ENCODE measurements at regions not wholly inside any gene's neighbourhood (a gene's known extent, or its start where the extent isn't known, plus 50 kb on each side); places are given as distances from the start of the nearest gene placed in this dataset.

DNA sequence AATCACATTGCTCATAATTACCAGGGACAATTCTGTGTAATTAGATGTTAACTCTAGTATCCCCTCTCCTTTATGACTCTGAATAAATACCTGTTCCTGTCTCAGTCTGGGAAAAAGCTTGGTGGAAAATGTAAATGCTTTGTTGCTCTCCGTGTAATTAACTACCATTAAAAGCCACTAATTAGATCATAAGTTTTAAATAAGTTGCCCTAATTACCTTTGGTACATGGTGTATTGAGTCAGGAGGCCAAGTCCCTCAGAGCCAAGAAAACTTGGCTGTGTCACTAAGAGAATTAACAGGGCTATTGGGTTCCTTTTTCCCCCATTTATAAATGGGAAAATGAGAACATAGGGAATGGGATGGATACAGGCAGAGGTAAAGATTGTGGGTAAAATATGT lies 617.6 kb downstream of the TLR4 start:
- no peak for DNase-seq

DNA sequence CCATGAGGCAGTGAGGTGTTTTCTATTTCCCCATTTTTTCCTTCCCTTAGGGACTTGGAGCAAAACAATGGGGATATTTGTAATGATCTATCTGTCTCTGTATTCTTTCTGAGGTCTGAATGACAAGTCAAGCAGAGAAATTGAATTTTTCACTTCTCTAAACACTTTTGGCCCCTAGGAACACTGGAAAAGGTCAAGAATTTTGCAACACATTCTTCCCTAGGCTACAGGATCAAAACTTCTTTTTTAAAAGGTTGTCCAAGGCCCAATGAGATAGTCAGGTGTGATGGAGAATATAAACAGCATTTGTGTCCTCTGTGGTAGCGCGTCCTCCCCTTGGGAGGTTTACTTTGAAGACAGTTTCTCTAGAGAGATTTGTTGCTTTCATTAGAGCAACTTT lies 620.5 kb downstream of the TLR4 start:
- no peak for DNase-seq

DNA sequence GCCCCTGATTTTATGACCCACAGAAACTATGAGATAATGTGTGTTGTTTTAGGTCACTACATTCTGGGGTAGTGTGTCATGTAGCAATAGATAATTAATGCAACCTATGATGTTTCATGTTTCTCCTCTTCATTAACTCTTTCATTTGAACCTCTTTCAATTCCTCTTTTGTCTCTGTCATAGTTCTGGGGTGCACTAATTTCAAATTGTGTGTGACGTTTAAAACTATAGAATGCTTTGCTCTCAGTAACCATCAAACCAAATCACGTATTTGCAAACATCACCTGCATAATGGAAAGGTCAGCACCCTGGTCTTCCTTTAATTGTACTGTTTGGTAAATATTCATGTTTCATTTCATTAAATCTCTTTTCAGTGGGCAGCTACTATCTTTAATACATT lies 621.6 kb downstream of the TLR4 start:
- no peak for DNase-seq

DNA sequence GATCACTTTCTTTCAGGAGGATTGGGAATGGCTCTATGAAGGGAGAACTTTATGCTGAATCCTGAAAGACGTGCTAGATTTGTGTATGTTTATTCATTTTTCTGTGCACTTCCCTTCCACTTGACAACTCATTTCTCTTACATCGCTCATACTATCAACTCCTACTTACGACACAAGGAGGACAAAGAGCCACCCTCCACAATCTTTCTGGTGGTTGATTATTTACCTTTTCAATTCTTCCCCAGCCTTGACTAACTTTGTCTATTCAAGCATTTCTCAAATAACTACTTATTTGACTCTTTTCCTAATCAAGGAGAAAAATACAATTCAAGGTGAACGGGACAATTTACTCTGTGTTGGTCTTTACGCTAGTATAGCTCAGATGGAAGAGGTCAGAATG lies 622.1 kb downstream of the TLR4 start:
- DNase-seq, result no peak

DNA sequence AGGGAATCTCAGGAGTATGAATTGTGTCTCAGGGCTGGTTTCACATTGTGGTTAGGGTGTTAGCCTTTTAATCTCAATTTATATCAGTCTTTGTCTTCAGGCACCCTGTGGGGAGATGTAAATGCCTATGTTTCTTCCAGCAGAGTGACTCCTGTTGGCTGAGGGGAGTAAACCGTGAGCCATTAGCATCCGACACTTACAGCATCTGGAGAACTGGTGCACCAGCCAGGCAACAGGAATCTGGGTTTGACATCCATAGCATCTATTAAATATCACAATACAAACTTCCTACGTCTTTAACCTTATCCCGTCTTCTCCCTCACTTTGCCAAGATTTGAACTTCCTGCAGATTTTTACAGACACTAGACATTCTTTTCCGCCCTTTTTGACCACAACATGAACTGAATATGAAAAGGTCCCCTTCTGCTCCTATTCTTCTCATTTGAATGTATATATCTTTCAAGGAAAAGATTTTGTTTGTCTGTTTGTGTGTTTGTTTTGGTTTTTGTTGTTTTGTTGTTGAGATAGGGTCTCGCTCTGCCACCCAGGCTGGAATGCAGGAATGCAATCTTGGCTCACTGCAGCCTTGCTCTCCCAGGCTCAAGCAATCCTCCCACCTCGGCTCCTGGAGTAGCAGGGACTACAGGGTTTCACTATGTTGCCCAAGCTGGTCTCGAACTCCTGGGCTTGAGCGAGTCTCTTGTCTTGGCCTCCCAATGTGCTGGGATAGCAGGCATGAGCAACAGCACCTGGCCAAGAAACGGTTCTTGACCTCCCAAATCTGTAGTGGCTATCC lies 626.2 kb downstream of the TLR4 start:
- DNase-seq, result no peak

DNA sequence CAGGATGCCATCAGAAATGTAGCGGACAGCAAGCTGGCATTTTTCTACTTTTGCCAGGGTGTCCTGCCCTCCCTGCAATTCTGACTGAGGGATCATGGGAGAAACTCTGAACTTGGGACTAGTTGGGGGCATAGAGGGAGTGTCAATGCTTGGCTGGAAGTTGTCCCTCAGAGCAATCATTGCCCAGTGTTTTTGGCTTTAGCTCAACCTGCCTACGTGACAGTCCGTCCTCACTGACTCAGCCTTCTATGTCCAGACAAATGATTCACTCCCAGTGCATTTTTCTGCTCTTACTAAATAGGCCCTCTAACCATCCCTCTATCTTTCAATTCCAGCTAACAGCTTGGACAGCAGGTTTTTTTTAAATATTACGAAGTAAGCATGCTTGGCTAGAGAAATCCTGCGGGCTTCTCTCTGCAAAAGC lies 627.4 kb downstream of the TLR4 start:
- peak; percentile 85 for DNase-seq

DNA sequence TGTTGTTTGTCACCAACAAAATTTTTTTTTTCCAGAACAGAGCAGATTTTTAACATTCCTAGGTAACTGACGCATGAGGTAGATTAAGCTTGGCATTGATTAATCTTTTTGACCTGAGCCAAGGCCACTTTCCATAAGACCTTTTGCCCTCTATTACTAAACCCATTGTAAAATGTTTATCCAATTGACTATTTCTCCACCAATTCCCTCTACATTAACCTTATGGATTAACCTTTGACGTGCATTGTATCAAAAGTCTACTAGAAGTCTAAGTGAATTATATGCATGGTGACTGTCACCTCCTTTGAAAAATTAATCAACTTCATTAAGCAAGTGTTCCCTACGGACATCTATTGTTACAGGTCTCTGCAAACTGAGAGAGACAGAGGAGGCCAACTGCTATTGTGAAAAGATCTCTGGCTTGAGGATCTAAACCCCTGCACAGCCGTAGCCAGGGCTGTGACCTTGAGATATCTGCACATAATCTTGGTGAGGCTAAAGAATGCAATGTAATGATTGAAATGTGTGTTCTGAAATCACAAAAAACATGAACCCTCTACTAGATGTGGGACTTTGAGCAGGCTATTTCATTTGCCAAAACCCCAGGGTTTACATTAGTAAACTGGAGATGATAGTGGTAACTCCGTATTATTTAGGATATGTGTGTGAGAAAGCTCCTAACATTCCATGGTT lies 632.2 kb downstream of the TLR4 start:
- DNase-seq, result no peak

DNA sequence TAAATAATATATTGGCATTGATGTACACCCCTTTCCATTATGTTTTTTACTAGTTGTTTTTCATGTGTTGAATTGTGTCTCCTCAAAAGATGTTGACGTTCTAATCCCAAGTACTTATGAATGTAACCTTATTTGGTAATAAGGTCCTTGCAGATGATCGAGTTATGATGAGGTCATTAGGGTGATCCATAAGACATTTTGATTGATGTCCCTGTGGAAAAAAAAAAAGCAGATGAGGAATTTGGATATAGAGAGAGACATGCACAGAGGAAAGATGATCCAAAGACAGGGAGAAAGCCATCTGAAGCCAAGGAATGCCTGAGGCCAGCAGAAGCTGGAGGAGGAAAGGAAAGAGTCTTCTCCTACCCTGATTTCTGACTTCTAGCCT lies 632.7 kb downstream of the TLR4 start:
- DNase-seq, result no peak

DNA sequence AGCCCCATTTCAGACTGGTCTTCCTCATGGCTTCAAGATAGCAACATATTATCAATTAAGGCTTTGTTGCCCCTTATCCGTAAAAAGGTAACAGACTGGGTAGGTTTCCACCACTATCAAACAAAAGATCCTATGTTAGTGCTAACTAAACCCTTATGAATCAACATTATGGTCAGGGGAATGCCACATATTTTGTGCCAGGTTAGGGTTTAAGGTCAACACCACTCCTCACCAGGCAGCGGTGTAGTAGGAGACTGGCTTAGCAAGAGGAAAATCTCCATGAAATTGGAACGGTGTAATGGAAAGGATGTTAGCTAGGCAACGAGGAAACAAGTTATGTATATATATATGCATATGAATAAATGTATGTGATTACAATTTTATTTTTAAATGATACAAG lies 655.8 kb downstream of the TLR4 start:
- DNase-seq, result no peak

DNA sequence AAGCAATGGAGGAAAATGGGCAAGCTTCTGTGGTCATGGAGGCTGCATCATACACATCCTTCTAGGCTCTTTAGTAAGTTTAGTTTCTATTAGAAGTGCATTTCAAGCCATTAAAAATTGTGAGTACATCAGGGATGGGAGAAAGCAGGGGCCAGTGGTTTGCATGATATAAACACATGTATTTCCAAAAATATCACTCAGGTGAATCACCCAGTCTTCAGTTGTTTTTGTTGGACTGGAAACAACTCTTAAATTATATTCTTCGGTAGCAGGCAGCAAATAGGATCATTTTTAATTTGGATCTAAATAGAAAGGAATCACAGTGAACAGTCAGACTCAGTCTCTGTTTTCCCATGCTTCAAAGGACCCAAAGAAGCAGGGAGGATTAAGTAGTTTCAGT lies 657.9 kb downstream of the TLR4 start:
- DNase-seq, result no peak

DNA sequence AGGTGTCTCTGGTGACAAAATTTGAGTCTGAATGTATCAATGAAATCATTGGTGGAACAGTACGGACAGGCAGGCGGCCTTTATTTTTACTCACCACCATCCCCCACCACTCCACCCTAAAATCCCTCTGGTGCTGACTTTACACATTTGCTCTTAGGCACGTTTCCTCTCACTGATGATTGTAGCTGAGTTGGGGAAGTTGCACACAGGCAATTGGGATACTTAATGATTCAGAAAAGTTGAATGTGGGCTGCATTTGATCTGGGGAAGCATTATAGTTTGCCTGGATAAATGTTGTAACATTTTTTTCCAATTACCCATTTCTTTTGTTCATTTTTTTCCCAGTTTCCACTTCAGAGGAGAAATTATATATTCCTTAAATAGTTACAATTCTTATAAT lies 658.4 kb downstream of the TLR4 start:
- DNase-seq, result no peak

DNA sequence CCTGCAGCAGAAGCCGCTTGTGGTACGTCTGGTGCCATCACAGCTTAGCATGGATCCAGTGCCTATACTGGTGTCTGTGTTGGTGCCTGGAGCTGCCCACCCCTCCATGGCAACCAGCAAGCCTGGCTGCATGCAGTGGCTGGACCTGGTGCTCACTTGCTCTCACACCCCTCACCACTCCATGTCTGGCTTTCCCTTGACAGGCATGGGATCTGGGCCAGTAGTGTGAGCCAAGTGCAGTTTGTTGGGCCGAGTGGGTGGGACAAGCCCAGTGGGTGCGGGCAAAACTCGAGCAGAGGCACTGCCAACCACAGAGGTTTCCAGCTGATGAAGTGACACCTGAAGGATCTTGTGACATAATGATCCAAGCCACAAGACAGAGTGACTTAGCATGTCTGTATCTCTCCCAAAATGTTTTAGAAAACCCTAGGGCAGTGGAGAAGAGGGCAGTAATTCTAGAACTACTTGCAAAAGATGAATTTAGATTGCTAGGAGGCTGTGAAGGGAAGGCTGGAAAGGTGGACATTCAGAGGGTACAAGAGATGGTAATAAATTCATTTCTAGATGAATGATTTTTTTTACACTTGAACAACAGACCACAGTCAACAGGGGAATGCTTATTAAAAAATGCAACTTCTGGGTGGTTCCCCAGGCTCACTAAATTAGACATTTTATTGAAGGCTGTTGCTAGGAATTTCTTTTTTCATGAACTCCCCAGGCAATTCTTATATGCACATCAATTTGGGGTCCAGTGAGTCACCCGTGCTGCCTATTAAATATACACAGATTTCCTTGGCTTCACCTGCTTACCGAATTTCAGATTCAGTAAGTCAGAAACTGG lies 660.3 kb downstream of the TLR4 start:
- no peak for DNase-seq

DNA sequence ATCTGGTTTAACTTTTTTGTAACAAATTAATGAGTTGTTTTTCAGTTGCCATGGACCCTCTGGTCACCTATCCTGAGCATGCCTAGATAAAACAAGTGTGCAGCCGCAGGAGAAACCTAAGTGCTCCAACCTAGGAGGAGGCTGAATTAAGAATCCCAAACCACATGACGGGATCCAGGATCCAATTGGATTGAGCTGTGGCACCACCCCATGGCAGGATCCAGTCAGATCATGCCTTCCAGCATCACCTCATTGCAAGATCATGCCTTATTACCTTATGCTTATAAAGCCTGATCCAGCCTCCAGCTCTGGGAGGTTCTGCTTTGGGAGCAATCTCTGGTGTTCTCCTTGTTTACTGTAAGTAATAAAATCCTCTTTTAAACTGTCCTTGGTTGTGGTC lies 662.0 kb downstream of the TLR4 start:
- no peak for DNase-seq

DNA sequence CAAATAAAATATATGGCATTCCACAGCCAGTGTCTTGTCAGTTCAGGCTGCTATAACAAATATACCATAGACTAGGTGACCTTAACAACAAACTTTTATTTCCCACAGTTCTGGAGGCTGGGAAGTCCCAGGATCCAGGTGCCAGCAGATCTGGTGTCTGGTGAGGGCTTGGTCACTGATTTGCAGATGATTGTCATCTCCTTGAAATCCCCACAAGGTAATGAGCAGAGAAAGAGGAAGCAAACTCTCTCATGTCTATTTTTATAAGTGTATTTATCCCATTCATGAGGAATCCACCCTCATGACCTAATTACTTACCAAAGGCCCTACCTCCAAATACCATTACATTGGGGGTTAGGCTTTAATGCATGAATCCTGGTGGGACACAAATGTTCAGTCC lies 663.2 kb downstream of the TLR4 start:
- no peak for DNase-seq

DNA sequence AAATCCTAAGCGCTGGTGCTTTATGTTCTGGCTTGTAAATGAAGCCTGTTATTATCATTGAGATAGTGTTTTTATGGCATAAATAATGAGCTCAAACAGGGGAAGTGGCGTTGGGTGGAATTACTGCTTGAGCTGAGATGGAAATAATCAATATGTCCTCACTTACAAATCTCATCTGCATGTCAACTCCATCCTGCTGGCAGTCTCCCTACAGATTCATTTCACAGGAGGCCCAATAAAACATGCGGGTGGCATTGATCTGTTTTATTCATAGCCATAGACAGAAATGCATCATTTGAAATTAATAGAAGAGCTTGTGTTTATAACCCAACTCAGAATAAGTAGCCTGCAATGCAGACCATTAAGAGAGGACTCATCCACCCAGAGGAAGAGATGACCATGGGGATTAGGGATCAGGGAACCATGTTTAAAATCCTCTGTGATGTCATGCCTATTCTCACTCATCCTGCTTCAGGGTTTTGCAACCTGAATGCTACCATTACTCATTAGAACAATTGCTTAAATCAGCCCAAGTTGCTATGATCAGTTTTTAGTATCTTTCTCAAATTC lies 680.4 kb downstream of the TLR4 start:
- no peak for DNase-seq

DNA sequence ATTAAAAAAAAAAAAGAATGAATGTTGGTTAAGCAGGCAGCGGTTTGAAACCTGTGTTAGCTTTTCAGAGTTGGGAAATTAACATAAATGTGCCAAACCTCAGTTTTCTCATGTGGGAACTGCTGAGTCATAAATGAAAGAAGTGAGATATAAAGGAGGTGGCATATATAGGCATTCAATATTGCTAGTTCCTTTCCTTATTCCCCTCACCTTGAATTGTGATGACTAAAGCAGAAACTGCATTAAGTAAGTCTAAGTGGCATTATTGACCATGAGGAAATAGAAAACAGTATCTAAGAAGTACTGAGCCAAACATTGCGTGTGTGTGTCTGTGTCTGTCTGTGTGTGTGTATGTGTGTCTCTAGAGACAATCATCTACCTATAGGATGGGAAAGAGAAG lies 691.2 kb downstream of the TLR4 start:
- DNase-seq, result no peak

DNA sequence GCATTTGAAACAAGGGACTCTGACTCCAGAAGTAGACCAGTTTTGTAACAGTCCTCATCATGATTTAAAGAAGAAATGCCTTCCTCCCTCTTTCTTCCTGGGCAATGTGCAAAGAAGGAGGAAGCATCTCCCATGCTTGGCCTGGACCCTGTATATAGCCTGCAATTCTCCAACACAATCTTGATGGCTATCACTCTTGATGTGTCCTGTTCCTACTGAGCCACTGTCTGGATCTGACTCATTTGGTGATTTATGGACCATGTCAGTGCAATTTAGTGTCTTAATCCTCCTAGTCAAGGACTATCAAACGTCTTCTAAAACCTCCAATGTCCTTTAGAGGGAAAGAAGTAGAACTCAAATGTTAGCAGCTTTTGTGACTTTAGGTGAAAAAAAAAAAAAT lies 697.3 kb downstream of the TLR4 start:
- DNase-seq, result no peak

DNA sequence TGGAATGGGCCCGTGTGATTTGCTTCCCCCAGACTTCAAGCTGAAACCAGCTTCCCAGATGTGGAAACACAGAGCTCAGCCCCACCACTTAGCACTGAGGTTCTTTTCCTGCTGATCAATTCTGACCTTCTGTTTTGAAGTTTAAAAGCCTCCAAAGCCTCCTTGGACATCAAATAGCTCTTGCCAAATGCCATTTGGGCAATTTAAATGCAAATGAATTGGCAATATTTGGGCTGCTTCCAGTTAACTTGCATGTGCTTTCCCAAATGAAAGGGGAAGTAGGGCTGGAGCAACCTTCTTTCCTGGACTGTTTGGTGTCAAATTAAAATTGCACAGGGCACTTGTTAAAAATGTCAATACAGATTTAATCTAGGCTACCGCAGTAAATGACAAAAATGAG lies 710.5 kb downstream of the TLR4 start:
- DNase-seq, result no peak

DNA sequence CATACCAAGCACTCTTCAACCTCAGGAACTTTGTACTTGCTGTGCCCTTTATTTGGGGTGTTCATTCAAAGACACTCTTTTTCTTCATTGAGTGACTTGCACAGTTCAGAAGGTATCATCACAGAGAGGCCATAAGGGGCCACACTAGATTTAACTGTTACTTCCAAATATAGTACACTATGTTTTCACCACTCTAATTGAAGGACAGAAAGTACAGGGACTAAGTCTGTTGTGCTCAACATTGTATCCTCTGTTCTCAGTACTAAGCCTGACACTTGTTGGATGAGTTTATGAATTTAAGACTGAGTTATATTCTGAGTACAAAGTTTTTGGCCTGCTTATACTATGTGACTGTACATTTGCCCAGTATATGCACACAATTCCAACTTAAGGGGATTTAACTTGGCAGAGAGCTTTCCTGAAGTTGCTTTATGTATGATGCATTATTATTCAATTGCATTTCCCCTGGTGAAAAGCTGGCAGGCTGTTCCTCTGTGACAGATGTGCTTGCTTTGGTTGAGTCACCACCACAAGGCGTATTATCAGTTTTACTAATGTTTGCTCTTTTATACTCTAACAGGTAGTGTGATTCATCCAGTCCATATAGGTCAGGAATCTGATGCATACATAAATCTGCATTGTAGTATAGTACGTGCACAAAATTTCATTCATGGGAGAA lies 714.8 kb downstream of the TLR4 start:
- no peak for DNase-seq

DNA sequence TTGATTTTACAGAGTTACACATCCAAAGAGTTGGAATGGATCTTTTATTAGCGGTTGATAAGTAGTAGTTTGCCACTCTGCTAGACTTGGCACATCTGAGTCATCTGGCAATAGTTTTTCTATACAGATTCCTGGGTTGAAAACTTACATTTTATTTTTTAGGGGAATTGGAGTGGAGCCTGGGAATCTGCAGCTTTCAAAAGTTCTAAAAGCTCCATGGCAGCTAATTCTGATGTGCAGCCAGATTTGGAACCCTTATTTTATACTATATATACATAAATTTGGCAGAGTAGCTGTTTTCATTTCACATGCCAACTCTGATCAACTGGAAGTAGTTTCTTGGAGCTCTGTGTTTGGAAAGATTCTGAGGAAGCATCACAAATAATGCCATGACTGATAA lies 715.5 kb downstream of the TLR4 start:
- DNase-seq, result no peak

DNA sequence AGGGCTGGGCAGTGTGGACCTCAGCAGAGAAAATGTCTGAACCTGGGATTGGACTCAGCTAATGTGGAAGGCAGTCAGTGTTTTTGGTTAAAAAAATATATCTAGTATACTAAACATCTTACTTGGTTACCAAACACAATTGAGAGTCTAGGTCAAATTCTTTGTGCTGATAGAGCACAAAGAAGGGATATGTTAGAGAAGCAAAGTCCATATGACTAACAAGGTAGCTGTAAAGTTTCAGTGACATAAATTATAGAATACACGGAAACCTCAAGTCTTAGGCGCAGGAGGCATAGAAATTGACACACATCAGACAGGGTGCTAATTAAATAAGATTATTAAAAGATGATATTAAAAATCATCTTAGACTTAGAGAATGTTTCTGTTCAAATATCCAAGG lies 718.3 kb downstream of the TLR4 start:
- no peak for DNase-seq

DNA sequence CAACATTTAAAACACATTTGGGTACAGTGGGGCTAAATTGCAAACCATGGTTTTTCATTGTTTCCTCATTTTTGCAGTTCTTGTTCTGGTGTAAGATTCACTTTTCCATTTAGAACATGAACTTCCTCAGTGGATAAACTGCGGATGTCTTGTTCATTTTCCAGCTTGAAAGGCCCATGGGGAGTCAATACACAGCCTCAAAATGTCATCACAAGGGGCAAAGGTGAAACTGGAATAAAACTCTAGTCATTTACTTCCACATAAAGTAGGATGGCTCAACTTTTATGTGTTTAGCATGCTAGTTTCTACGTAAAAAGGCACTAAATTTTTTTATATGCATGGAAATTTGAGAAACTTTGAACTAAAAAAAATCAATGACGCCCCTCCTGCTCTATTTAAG lies 718.8 kb downstream of the TLR4 start:
- no peak for DNase-seq

DNA sequence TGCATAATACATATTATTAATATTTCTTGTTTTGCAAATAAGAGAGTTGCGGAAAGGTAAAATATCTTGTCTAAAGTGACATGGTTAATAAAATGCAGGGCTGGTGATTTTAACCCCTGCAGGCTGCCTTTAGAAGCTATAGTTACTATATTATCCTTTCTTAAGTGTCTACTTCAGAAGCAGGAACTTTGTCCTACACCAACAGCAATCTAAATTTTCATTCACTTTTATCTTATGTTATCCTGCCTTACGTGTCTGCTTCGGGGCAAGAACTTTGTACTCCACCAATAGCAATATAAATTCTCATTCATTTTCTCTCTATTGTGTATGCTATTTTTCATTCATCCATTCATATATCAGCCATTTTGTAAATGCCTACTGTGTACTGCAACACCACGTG lies 719.5 kb downstream of the TLR4 start:
- no peak for DNase-seq
